ENCODE measurements at regions not wholly inside any gene's neighbourhood (a gene's known extent, or its start where the extent isn't known, plus 50 kb on each side); places are given as distances from the start of the nearest gene placed in this dataset.

DNA sequence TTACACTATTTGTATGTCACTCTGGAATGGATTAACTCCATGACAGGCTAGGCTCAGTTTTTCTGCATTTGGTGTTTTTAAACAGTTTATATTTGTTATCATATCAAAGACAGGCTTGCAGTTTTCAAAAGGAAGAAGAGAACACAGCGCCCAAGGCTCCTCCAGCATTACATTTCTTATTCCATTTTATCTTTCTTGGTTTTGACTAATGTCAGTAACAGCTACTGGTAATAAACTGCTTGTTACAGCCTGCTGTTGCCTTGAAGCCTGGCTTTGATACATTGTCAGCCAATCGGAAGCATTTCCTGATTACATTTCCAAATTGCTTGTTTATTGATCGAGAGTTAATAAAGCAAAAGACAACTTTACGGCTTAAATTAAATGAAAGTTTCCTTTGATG is 166.0 kb upstream of the MDFIC start:
- DNase-seq: no peak

DNA sequence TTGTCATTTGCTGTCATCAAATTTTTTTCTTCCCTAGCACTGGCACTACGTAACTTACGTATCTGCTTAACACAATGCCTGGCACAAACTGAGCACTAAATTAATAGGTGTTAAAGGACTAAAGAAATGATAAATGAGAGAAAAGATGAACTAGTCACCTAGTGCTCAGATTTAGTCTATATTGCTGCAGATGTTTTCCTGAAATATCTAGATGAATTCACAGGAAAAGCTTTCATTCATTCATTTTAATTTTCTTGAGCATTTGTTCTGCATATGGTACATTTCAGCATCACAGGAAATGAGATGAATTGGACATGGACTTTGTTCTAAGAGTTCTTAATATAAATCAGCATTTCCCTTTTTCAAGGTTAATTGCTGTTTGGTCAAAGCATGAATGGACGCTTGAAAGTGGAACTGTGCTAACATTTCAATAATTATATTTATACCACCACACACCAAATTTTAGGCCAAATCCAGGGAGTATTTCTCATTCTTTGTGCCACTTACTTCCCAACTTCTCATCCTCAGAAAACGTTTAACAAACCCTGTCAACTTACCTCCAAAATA is 163.2 kb upstream of the MDFIC start:
- no peak for DNase-seq

- peak; percentile 90 for DNase-seq
Observed at GRCh38 chr7:114759347-114760062, 162.4 kb upstream of the MDFIC start.

DNA sequence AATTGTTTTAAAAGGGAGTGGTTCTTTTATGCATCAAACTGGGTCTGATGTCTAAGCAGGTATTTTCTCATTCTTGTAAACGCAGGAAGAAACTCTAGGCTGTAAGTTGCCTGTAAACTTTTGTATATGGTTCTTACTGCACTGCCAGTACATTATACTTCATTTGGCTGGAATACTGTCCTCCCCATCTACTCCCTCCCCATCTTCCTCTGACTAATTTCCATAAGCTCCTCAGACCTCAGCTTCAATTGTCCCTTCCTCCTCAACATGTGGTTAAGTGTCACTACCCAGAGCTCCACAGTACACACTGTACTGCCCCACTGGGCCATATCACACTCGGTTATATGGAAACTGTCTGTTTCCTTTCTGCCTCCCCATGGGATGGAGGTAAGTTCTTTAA is 161.4 kb upstream of the MDFIC start:
- DNase-seq: no peak

GRCh38 chr7:114761973-114762372 is 159.9 kb upstream of the MDFIC start:
- DNase-seq: no peak

GRCh38 chr7:114765331-114766040 is 156.4 kb upstream of the MDFIC start:
- DNase-seq: no peak

GRCh38 chr7:114766041-114766356 is 155.9 kb upstream of the MDFIC start:
- DNase-seq: no peak

- no peak for DNase-seq
Observed at GRCh38 chr7:114777288-114777687, 144.6 kb upstream of the MDFIC start.

DNA sequence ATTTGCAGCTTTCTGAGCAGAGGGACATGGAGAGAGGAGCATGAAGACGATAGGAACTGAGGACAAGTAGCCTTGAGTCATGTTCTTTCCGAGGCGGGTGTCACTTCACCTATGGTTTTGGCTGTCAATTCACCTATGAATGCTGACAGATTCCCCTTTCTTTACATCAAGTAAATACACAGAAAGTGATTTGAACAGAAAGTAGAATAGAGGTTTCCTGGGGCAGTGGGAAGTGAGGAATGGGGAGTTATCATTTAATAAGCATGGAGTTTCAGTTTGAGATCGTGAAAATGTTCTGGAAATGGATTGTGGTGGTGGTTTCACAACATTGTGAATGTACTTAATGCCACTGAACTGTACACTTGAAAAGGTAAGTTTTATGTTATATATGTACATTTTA is 138.4 kb upstream of the MDFIC start:
- no peak for DNase-seq

- no peak for DNase-seq
Observed at GRCh38 chr7:114784177-114784576, 137.7 kb upstream of the MDFIC start.

GRCh38 chr7:114784746-114785145 is 137.1 kb upstream of the MDFIC start:
- DNase-seq: no peak

- DNase-seq: no peak
Observed at GRCh38 chr7:114785496-114785895, 136.4 kb upstream of the MDFIC start.

DNA sequence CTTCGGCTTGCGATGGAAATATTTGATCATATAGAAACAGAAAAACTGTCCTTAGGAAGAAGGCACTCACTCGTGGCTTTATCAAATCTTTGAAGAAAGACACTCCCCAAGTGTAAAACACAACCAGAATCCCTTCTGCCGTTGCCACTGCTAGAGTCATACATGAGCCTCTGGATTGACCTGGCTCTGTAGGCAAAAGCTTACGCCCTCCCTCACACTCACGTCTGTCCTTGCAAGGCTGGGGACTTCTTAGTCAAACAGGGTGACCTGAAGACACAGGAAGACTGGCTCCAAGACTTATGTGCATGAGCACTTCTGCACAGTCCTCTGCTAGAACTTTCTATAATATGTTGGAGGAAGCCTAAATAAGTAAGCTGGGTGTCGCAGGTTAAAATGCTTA is 135.4 kb upstream of the MDFIC start:
- no peak for DNase-seq

- no peak for DNase-seq
Observed at GRCh38 chr7:114787556-114787955, 134.3 kb upstream of the MDFIC start.

DNA sequence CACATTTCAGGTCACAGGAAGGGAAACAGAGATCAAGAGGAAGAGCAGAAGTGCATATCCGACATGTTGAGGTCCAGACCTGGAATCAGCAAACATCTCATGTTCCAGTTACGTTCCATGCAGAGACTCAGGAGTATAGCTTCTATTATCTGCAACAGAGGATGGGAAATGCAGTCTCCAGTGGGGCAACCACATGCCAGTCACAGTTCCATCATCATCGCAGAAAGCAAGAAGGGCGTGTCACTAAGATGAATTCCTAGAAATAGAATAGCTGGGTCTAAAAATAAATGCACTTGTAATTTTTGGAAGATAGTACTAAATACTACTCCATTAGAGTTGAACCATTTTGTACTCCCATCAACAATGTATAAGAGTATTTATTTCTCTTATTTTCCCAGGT is 133.2 kb upstream of the MDFIC start:
- no peak for DNase-seq

- DNase-seq: no peak
Observed at GRCh38 chr7:114789161-114789560, 132.7 kb upstream of the MDFIC start.

- DNase-seq: no peak
Observed at GRCh38 chr7:114789871-114790311, 132.0 kb upstream of the MDFIC start.

GRCh38 chr7:114790521-114790920 is 131.4 kb upstream of the MDFIC start:
- no peak for DNase-seq

DNA sequence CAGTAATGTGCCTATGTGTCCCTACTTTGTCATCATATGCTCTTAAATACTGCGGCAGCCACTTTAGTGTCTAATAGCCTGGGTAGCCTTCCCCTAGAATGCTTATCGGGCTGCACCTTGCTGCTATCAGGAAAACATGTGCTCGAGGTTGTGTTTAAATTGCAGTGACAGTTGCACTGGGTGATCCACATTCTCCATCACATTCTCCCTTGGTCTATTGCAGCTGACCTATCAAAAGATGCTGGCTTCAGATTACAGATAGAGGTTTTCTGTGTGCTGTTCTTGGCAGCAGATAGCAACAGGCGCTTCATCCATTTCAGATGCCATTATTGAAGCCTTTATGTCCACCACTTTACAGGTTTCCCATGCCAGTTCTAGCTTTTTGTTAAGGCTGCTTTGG is 130.1 kb upstream of the MDFIC start:
- DNase-seq: peak; percentile 23

DNA sequence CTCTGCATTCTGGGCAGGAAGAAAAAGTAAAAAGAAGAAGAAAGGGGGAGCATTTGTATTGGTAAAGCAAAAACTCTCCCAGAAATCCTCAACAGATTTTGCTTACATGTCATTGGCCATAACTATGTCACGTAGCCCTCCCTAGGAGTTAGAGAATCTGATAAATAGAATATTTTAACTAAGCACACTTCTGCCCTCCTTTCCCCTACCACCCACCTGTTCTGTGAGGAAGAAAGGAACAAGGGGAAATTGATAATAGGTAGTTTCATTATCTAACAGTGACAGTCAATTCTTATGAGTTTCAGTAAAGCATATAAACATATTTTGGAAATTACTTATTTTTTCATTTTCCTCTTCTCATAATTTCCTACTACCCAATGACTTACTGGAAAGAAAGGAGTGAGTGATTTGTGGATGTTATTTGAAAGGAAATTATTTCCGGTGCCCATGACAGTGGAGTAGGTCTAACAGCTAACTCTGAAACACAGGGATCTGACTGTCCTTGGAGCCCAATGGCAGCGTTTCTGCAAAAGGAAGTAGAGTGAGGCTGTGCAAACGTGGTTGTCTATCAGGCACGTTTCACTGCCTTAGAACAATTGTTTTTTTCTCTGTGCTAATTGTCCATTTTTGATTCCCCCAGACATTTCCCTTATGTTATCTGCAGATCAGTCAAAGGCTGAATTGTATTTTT is 128.6 kb upstream of the MDFIC start:
- no peak for DNase-seq

DNA sequence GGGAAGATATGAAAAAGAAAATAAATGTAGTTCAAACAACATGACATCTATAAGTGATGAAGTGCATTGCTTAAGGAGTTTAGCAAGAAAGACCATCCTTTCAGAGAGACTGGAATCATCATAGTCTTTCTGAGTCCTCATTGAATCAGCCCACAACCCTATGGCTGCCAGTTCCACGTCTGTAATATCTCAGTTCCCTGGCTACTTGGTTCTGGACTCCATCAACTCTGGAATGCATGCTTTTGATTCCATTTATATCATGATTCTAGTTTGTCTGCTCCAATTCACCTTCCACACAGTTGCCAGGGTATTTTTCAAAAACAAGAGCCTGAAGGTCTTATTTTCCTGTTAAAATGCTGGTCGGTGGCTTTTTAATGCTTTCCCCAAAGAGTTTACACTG is 126.4 kb upstream of the MDFIC start:
- DNase-seq: no peak

DNA sequence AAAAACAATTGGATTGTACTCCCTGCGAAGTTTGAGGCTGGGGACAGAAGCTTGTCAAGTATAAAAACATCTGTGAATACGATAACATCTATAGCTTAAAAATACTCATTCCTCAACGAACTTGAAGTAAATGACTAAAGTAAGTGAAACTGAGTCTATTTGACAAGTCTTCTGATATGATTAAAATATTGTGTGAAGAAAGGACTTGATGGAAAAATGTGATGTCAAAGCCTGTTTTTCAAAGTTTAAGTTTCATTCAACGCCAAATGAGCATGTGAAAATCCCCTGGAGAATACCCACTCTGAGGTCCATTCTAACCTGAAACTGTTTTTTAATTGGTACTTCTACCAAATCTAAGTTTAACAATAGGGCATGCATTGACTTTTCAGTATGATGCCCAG is 122.3 kb upstream of the MDFIC start:
- DNase-seq: no peak

- DNase-seq: no peak
Observed at GRCh38 chr7:114802632-114803031, 119.3 kb upstream of the MDFIC start.

DNA sequence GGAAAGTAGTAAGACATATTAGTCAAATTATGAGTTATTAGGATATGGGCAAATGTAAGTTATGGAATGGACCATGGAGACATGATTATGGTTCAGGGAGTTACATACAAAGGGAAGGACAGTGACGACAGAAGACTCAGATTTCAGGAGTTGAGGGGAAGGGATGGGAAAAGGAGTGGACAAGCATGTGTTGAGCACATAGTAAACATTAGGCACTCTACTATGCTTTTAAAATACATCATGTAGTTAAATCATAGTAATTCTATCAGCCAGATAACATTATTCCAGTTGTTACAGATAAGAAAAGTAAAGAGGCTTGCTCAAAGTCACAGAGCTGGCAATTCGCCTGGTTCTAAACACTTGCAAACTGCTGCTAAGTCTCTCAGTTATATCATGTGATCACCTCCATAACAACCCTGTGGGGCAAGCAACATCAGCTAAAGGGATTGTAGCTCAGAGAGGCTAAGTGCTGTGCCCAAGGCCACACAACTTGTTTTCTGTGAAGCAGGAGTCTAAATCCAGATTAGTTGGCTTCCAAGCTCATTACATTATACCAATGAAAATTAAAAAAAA is 115.2 kb upstream of the MDFIC start:
- no peak for DNase-seq

Data from NCI-H1092 (cell line).